Breast epithelium (tissue), 3 donors: ENCODE measurements at regions not wholly inside any gene's neighbourhood (a gene's known extent, or its start where the extent isn't known, plus 50 kb on each side); places are given as distances from the start of the nearest gene placed in this dataset.

Experiments
- POLR2A ChIP-seq: fragments of 450-650 bp; IDR thresholded peaks from one replicate; pipeline ENCODE4 v1.6.1; 2016; ENCODE audit warnings: antibody characterized with exemption, mild to moderate bottlenecking, moderate library complexity
- POLR2AphosphoS5 ChIP-seq, 3 donors: sonication (generic); formaldehyde crosslinking; IDR thresholded peaks; one replicate each; pipeline ENCODE4 v1.6.1; 2017; ENCODE audit warnings: antibody characterized with exemption in 3 of 3

- TF ChIP-seq POLR2AphosphoS5 (IDR thresholded peaks at IDR 0.05) (no peak), POLR2A (no peak)
Measured at GRCh38 chr6:139514819-139515218, 140.4 kb upstream of the CITED2 start.
